GM12892 (cell line): ENCODE measurements at regions not wholly inside any gene's neighbourhood (a gene's known extent, or its start where the extent isn't known, plus 50 kb on each side); places are given as distances from the start of the nearest gene placed in this dataset.

ENCODE experiments used
- POLR2A ChIP-seq: IDR thresholded peaks from 2 replicates; pipeline ENCODE4 v1.6.1; 2011; ENCODE audit warnings: low read depth, low read length, control low read depth
- TAF1 ChIP-seq: IDR thresholded peaks from 2 replicates; pipeline ENCODE4 v1.6.1; 2011; ENCODE audit warnings: low read depth, mild to moderate bottlenecking, control low read depth, low read length, borderline replicate concordance

- TF ChIP-seq TAF1 (no peak), POLR2A (no peak)
Observed at GRCh38 chr5:82723168-82723567, 354.0 kb downstream of the TMEM167A start.
